Fibroblast of peridontal ligament (primary cell): ENCODE measurements at regions not wholly inside any gene's neighbourhood (a gene's known extent, or its start where the extent isn't known, plus 50 kb on each side); places are given as distances from the start of the nearest gene placed in this dataset.

Source experiments
- DNase-seq: peaks from one replicate; pipeline ENCODE4 v3.0.0-alpha.2; 2010; ENCODE audit errors: extremely low read depth

DNA sequence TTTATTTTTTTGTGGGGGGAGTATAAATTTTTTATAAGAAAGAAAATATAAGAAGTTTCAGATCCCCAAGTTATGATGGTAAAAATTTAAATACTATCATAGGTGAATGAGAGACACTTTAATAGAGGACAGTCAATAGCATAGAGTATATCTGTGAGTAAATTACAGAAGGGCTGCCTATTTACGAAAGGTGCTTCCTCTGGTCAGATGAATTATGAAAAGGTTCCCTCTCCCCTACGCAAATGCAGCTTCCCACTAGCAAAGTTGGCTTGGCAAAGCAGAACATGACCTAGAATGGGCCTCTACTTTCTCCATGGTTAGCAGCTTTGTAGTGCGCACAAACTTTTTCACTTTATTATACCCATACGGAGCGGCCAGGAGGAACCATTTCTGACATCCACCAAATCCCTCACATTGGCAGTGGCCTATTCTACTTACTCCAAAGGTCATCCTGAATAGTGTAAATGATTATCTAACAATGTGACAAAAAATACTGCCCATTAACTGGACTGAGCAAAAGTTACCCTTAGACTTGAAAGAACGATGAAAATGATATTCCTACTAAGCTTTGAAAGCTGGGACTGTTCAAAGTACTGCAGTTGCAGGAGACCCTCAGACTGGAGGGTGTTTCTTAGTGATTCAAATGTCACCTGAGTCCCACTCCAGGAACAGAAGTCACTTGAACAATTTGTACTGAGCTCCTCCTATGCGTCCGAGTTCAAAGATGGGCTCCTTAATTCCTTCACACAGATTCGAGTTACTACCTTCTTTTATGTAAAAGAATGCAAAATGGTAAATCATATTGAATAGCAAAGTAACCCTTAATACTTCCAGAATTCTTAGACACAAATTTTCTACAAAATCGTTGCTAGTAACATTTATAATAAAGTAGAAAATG lies 148.5 kb downstream of the NOL4 start:
- DNase-seq = no peak

DNA sequence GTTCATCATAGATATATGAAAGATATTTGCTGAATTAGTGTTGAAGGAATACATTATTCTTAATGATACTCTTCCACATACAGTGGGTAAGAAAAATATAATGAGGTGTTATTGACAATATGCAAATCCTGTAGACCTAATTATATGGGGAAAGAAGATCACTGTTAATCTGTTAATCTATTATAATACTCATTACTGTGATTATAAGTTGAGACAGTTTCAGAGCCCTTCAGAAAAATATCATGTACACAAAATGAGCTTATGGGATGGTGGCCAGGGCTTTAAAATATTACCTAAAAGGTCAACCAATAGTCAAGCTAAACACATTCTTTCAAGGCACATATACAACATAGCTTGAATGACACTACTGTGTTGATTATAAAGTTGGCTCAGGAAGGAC lies 163.5 kb downstream of the NOL4 start:
- DNase-seq = no peak

DNA sequence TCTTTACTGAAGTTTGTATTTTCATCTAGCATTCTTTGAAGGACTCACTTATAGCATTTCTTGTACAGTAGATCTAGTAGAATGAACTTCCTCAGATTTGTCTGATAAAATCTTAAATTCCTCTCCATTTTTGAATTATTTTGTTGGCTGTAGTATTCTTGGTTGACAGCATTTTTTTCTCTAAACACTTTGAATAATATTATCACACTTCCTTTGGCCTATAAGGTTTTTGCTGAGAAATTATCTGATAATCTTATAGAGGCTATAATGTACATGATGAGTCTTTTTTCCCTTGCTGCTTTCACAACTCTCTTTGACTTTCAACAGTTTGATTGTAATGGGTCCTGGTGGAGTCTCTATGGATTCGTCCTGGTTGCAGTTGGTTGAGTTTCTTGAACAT lies 169.5 kb downstream of the NOL4 start:
- no peak for DNase-seq

DNA sequence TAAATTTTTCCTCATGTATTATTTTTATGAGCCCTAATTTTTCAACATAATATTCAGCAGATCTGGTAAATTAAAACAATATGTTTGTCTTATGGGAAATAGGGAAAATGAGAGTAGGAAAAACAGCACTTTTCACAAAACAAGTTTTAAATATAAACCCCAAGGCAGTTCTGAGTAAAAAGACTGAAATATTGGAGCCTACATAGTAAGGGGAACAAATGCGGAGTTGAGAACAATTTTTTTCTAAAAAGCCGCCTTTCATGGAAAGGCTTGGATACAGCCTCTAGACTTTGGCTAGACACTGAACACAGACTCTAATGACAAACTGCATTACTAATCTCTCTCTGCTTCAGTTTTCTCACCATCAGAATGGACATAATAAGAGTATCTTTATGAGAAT lies 174.1 kb downstream of the NOL4 start:
- DNase-seq = no peak

DNA sequence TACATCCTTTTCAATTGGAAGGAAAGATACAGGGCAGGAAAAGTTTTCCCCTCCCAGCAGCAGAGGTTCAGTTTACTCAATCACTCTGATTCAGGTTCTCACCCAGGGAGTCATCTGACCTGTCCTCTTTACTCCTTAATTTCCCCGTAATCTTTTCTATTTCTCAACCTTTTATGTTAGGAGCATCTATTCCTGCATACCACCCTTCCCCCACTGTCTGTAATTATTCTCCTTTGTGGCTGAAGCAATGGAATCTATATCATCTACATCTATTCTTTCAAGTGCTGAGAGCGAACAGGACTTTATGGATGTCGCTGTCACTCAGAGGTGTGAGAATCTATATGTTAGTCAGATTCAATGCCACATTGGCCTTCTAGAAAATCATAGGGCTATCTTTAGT lies 175.2 kb downstream of the NOL4 start:
- DNase-seq = no peak

DNA sequence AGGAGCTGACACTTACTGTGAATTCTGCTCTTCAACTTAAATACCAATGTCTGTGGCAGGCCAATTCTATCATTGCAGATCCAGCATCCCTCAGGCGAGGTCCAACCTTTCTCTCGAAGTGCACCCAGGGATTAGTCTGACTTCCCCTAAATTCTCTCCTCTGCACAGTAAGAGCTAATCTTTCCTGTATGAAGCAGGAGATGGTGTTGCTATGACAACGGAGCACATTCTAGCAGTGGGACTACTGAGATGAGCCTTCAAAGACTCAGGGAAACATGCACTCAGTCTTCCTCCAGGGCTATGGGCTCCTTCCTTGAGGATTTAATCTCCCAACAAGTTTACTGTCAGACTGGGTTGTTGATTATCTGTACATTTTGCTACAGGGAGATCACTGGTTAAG lies 176.3 kb downstream of the NOL4 start:
- no peak for DNase-seq

DNA sequence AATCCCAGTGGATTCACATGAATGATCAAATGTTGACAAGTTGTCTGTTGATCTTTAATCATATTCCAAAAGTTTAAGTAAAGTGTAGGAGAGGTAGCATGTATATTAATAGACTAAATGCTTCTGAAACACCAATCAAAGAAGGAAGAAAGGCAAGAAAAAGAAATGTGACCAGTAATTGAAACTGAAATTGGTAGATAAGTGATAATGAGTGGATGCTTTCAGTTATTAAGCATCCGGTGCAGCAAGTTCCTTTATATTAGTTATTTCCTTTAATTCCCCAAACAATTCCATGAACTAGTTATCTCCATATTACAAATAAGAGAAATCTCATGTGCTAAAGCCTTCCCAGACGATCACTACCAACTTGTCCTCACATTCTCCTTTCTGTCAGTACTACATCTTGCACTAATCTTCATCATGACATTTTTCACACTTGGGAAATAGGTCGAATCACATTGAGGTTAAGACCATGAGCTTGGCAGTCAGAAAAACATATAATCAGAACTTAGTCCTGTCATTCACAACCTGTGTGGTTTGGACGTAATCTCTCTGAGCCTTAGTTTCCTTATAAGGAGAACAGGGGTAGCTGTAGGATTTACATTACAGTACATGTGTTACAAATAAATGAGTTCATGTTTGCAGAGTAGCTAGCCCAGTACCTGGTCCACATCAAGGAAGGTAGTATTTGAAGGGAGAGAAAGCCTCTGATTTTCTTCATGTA lies 182.1 kb downstream of the NOL4 start:
- DNase-seq = no peak

DNA sequence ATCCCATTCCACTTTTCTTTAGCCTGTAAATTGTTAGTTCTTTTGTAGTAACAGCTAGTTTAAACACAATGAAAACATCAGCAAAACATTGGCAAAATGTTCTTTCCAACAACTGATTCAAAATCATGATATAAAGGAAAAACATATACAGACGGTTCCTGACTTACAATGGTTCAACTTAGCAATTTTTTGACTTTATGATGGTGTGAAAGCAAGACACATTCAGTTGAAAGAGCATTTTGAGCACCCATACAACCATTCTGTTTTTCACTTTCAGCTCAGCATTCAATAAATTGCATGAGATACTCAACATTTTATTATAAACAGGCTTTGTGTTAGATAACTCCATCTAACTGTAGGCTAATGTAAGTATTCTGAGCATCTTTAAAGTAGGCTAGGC lies 185.1 kb downstream of the NOL4 start:
- DNase-seq = no peak

DNA sequence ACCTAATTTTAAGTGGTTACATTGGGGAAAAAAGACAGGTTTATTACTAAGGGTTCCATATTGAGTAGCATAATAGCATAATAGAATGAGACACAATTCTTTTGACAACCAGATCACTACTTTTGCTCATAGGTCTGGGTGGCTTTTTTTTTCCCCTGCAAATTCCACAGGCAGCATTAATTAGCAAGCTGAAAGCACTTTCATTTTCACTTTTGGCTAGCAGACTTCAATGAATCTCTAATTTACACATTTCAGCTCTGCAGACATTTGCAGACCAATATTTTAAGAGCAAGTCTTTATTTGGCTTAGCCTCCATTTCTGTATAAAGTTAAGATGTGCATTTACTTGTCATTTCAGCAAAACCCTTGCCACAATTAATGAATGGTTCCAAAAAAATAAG lies 185.5 kb downstream of the NOL4 start:
- no peak for DNase-seq

DNA sequence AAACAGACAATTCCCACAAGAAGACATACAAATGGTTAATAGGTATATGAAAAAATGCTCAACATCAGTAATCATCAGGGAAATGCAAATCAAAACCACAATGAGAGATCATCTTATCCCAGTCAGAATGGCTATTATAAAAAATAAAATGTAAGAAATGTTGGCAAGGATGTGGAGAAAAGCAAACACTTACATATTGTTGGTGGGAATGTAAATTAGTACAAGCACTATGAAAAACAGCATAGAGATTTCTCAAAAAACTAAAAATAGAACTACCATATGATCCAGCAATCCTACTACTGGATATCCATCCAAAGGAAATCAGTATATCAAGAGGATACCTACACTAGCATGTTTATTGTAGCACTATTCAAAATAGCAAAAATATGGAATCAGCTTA lies 186.6 kb downstream of the NOL4 start:
- no peak for DNase-seq

DNA sequence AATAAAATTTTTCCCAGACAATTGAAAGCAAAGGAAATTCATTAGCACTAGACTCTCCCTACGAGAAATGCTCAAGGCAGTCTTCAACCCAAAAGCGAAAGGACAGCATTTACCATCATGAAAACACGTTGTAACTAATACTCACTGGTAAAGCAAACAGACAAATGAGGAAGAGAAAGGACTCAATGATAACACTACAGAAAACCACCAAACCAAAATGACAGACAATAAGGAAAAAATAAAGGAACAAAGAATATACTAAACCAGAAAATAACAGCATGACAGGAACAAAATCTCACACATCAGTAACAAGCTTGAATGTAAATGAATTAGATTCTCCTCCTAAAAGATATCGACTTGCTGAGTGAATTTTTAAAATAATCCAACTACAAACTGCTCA lies 190.7 kb downstream of the NOL4 start:
- no peak for DNase-seq

DNA sequence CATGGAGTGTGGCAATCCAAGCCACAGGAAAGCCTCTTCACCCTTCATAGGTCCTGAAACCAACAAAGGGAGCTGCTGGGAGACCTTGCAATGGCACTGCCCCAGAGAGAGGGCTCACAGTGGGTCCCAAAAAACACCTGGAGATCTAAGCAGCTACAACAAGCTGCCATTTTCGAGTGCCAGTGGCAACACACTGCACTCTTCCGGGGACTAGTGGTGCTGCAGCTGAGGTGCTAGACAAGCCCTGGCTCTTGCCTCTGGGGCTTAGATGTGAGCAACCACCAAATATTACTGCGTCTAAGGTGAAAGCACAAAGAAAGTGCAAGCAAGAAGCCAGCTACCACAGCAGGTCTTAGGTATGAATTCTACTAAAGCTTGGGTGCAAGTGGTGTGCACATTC lies 192.9 kb downstream of the NOL4 start:
- no peak for DNase-seq

DNA sequence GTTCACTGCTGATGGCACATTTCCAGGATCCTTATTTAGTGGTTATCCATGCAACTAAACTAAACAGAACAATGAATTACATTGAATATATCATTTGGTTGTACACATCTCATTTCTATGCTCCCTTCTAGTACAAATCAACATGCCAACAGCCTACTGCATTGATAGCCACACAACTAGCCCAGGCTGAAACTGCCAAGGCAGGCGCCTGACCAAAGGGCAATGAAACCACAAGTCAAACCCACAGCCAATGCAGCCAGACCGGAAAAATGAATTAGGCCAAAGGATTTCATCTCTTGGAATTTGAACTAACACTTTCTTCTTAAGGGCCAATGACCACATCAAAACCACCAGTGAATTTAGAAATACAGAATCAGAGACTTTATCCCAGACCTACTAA lies 196.4 kb downstream of the NOL4 start:
- DNase-seq = no peak

DNA sequence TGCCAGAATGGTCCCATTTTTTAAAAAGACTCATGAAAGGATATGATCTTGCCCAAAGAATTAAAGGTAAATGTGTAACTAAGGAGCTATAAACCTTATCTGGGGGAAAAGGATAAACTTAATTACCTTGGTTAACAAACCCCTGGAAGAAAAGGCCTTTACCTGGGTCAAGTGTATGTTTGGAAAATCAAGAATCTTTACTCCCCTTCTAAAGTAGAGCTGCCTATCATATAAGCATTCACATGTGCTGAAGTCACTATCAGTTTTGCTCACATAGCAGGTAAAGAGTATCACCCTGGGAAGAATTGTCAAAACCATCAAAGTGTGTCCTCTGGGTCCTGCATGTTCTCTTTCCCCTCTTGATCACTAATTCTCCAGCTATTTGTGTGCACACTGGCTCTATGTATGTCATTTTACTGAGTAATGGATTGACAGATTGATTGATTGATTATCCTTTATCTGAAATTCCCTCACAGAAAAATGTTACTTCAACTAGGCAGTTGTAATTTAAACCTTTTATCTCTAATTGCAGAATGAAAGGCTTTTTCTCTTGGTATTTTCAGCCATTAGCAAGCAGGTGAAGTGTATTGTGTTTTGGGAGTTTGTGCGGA lies 199.4 kb downstream of the NOL4 start:
- DNase-seq = no peak

DNA sequence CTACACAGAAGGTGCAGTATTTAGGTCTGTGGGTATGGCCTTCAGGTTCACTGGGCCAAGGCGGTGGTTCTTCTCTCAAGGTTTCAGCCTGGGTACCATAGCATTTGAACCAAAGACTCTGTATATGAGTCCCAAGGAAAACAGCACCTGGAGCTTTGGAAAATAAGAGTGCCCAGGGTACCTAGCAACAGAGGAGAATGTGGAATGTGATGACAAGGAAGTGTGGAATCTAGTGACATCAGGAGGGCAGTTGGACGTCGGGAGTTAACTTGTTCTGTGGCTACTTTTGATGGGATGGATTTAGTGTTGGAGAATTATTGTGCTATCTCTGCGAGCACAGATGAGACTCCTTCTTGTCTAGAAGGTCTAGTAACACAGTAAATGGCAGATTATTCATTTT lies 201.2 kb downstream of the NOL4 start:
- DNase-seq = no peak

DNA sequence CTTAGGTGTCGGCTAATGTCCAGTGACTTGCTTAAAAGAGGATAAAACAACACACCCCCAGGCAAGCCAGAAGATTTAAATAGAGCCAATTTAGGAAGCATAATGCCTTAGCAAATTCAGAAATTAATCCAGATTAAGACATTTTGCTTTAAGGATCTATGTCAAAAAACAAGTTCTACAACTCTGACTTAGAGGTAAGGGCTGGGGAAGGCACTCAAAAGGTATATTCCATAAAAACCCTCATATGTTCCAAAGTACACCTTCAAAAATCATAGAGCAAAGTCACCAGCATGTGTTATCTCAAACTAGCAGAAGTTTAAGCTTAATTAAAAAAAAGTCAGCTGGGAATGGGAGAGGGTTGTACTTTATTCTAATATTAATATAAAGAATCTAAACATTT lies 206.4 kb downstream of the NOL4 start:
- no peak for DNase-seq

DNA sequence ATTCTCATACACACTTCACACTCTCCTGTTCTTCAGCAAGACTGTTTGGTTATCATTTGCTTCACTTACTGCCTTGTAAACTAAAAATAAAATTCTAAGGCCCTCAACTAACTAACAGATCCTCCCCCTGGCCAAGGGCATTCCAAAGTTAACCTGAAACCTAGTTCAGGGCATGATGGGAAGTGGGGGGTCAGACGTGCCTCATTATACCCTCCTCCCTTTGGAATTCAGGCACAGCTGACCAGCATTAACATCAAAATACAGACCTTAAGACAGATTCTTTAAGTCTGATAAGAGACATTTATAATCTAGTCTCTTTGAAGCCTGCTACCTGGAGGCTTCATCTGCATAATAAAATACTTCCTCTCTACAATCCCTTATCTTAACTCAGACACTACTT lies 221.0 kb downstream of the NOL4 start:
- DNase-seq = no peak

DNA sequence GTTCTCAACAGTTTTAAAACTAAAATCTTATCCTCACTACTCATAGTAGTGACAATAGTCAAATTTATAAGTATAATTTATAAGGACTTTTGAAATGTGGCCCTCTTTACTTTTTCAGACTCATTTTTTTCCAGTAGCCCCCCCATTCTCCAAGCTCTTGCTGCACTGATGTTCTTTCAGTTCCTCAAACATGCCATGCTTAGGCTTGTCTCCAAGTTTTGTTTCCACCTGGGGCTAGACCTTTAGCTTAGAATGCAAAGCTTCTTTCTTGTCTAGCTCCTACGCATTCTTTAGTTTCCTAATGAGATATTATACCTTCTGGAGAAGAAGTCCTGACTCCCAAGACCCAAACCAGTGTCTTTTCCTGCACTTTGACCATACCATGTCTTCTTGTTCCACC lies 222.6 kb downstream of the NOL4 start:
- no peak for DNase-seq

DNA sequence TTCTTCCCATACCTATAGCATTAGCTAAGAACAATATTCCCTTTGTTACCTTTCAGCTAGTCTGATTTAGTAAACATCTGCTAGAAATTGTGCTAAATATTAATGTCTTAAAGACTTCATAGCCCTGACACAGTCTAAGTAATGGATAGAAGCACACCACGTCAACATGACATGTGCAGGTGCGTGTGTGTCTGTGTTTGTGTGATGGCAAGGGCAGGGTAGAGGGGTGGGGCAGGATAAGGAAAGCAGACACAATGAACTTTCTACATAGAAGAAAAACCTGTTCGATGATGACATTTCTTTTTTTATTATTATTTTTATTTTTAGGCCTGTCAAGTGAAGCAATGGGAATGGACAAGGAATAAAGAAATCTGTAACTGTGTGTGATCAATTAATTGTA lies 223.3 kb downstream of the NOL4 start:
- DNase-seq = no peak

DNA sequence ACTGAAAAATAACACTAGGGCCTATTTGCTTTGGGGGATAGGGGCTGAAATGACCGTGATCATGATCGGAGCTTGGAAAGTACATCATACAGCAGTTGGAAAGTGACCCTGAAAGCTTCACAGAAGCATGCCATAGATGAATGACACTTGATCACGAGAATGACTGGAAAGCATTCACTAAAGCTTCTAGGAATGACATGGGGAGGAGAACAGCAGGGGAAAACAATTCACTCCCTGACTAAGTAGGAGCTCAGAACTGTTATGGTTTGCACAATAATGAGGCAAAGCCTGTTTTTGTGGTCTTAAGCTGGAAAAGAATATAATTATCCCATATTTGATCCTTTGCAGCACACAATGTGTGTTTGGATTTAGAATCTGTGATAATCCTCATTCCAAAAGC lies 237.5 kb downstream of the NOL4 start:
- no peak for DNase-seq

DNA sequence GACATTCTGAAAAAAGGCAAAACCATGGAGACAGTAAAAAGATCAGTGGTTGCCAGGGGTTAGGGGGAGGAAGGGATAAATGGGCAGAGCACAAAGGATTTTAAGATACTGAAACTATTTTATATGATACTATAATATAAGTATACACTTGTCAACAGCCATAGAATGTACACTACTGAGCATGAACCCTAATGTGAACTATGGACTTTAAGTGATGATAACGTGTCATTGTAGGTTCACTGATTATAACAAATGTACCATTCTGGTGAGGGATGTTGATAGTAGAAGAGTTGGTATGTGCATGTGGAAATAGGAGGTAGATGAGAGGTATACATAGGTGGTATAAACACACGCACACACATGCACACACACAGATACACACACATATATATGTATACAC lies 241.6 kb downstream of the NOL4 start:
- no peak for DNase-seq

DNA sequence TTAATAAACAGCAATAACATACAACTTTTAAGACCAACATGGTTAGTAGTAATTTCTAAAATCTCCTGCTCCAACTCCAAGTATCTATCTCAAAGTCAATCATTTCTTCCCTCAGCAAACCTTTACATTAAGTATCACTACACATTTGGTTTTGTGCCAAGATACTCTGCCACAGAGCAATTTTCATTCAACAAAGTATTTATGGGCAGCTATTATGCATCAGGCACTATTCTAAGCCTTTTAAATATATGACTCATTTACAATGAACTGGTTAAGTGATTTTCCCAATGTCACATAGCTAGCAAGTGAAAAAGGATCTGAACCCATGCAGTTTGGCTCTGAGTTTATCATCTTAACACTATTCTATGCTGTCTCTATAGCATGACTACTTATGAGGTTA lies 264.3 kb downstream of the NOL4 start:
- DNase-seq = no peak

DNA sequence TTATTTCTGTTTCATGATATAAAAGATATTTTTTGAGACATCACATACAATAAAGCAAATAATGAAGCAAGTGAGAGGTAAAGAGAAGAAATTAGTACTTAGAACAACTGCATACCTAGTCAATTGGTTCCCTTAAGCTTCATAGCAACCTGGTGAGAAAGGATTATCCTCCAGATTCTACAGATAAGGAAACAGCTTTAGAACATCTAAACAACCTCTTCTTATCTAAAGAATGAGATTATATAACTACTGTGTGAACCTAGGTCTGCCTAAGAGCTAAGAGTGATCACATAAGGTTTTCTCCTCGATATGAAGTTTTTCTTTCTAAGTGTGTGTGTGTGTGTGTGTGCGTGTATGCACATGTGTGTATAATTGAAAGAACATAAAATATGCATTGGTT lies 265.1 kb downstream of the NOL4 start:
- no peak for DNase-seq
